ENCODE measurements at regions not wholly inside any gene's neighbourhood (a gene's known extent, or its start where the extent isn't known, plus 50 kb on each side); places are given as distances from the start of the nearest gene placed in this dataset.

DNA sequence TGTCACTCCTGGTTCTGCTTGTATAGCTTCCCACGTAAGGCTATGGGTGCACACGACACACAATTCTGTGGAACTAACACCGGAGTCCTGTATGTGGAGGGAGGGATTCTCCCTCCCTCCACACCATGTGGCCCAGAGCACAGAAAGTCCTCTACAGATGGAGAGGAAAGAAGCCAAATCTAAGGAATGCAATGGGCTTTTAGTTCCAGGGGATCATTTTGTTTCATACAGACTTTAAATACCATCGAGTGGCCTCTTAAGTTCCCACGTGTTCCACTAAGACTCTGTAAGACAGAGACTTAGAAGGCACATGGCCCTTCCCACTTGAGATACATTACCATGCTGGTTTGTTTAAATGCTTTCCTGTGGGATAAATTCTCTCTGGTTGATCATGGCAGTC, 156.0 kb downstream of the TGFB2 start:
- H3K79me2 ChIP-seq (ENCODE audit: insufficient read depth, low read length) = no peaks in the 10 kb centered on the region
- no peak overlapping the region for H3K4me2 ChIP-seq (ENCODE audit: low read depth, low read length, poor library complexity, severe bottlenecking)
- H3K4me3 ChIP-seq (ENCODE audit: insufficient read depth, low read length, poor library complexity, severe bottlenecking) = no peak overlapping the region
- H4K20me1 ChIP-seq (ENCODE audit: low read depth, low read length) = no peaks in the 10 kb centered on the region
- H3K36me3 ChIP-seq (ENCODE audit: low read length) = no peaks in the 10 kb centered on the region
- H2AFZ ChIP-seq (ENCODE audit: low read depth, low read length, severe bottlenecking) = no peak overlapping the region
- no peaks in the 10 kb centered on the region for H3K27me3 ChIP-seq (ENCODE audit: low read length)
- no peak overlapping the region for H3K9ac ChIP-seq (ENCODE audit: low read length)
- no peaks in the 10 kb centered on the region for H3K9me2 ChIP-seq (replicated peaks; ENCODE audit: insufficient read depth, low read length)
- H3K9me3 ChIP-seq (ENCODE audit: insufficient read depth, low read length) = no peaks in the 10 kb centered on the region
- TF ChIP-seq CTCF (IDR thresholded peaks at IDR 0.05; ENCODE audit: insufficient read depth, low read length, poor library complexity, severe bottlenecking) (no peak), EZH2phosphoT487 (conservative IDR thresholded peaks at IDR 0.05; ENCODE audit: low read length) (no peak)
- no peaks in the 10 kb centered on the region for H3F3A ChIP-seq (ENCODE audit: insufficient read depth)
- H3K27ac ChIP-seq (ENCODE audit: low read depth, low read length) = no peak overlapping the region

- Histone ChIP-seq H3K4me3 (ENCODE audit: insufficient read depth, low read length, poor library complexity, severe bottlenecking) (no peak overlapping the region), H3K9ac (ENCODE audit: low read length) (no peak overlapping the region), H3K4me2 (ENCODE audit: low read depth, low read length, poor library complexity, severe bottlenecking) (no peak overlapping the region), H3K27me3 (ENCODE audit: low read length) (no peaks in the 10 kb centered on the region), H2AFZ (ENCODE audit: low read depth, low read length, severe bottlenecking) (no peak overlapping the region), H3K36me3 (ENCODE audit: low read length) (no peaks in the 10 kb centered on the region), H3K79me2 (ENCODE audit: insufficient read depth, low read length) (no peaks in the 10 kb centered on the region), H3K9me3 (ENCODE audit: insufficient read depth, low read length) (peaks cover 3% of the 10 kb centered on the region; the same call in 1 of the 2 replicates), H3K27ac (ENCODE audit: low read depth, low read length) (no peak overlapping the region), H3F3A (ENCODE audit: insufficient read depth) (no peaks in the 10 kb centered on the region), H4K20me1 (ENCODE audit: low read depth, low read length) (no peaks in the 10 kb centered on the region), H3K9me2 (replicated peaks; ENCODE audit: insufficient read depth, low read length) (no peaks in the 10 kb centered on the region)
- TF ChIP-seq EZH2phosphoT487 (conservative IDR thresholded peaks at IDR 0.05; ENCODE audit: low read length) = no peak
- no peak for TF ChIP-seq CTCF (IDR thresholded peaks at IDR 0.05; ENCODE audit: insufficient read depth, low read length, poor library complexity, severe bottlenecking)
Observed at GRCh38 chr1:218502383-218502782, 157.2 kb downstream of the TGFB2 start.

DNA sequence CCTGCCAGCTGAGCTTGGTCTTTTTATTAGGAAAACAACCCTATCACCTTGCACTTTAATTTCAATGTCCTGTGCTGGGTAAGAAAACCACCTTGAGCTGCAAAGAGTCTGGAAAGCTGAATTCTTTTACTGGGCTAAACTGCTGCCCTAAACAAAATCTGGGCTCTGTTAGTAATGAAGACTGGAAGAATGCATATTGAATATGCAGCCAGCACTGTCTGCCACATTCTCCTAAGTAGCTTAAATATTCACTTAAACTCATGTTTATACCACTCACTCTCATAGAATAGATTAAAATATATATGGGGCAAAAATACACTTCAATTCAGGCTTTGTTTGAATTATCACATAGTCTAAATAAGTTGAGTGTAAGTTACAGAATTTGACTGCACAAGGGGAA, 158.0 kb downstream of the TGFB2 start:
- Histone ChIP-seq H3K27me3 (ENCODE audit: low read length) (no peaks in the 10 kb centered on the region), H3K79me2 (ENCODE audit: insufficient read depth, low read length) (no peaks in the 10 kb centered on the region), H4K20me1 (ENCODE audit: low read depth, low read length) (no peaks in the 10 kb centered on the region), H3F3A (ENCODE audit: insufficient read depth) (no peaks in the 10 kb centered on the region), H3K4me3 (ENCODE audit: insufficient read depth, low read length, poor library complexity, severe bottlenecking) (no peak overlapping the region), H2AFZ (ENCODE audit: low read depth, low read length, severe bottlenecking) (no peak overlapping the region), H3K9me2 (replicated peaks; ENCODE audit: insufficient read depth, low read length) (no peaks in the 10 kb centered on the region), H3K4me2 (ENCODE audit: low read depth, low read length, poor library complexity, severe bottlenecking) (no peak overlapping the region), H3K9me3 (ENCODE audit: insufficient read depth, low read length) (peaks cover 7% of the 10 kb centered on the region; the same call in 1 of the 2 replicates), H3K36me3 (ENCODE audit: low read length) (no peaks in the 10 kb centered on the region), H3K9ac (ENCODE audit: low read length) (no peak overlapping the region), H3K27ac (ENCODE audit: low read depth, low read length) (no peak overlapping the region)
- no peak for TF ChIP-seq EZH2phosphoT487 (conservative IDR thresholded peaks at IDR 0.05; ENCODE audit: low read length)
- TF ChIP-seq CTCF (IDR thresholded peaks at IDR 0.05; ENCODE audit: insufficient read depth, low read length, poor library complexity, severe bottlenecking) = no peak
